ENCODE measurements at regions not wholly inside any gene's neighbourhood (a gene's known extent, or its start where the extent isn't known, plus 50 kb on each side); places are given as distances from the start of the nearest gene placed in this dataset.
"Not testable (repeated sequence)": the region's sequence is repeated elsewhere in the genome, so short reads cannot be mapped to it uniquely, and the experiment has no call there.

DNA sequence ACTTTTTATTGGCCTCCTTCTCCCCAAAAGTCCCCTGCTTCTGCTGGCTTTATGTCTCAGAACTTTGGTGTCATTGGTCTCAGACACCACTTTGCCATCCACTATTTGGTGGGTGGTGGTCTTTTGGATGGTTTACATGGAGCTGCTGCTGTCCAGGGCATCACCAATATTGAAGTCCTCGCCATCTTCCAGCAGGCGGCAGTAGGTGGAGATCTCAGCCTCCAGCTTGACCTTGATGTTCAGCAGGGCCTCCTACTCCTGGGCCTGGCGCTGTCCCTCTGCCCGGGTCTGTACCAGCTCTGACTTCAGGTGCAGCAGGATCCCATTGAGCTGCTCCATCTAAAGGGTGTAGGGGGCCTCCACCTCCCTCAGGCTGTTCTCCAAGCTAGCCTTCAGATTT lies 148.4 kb upstream of the FOXA2 start:
- Mint-ChIP-seq H3K4me3 (no peak overlapping the region), H3K36me3 (no peaks in the 10 kb centered on the region), H3K27ac (no peak overlapping the region), H3K4me1 (no peaks in the 10 kb centered on the region), H3K9me3 (peaks cover 0 to 5% (median 4%) of the 10 kb centered on the region in 5 donors), H3K27me3 (peaks cover 0 to 3% of the 10 kb centered on the region in 2 donors)
- Histone ChIP-seq H3K36me3 (ENCODE audit: insufficient read depth, low read length) (no peaks in the 10 kb centered on the region), H3K9me3 (ENCODE audit: low read length) (no peaks in the 10 kb centered on the region), H3K27me3 (ENCODE audit: insufficient read depth, low read length, poor library complexity, severe bottlenecking) (no peaks in the 10 kb centered on the region), H3K27ac (ENCODE audit: low read depth, low read length) (no peak overlapping the region), H3K4me3 (ENCODE audit: low read length) (no peak overlapping the region), H3K4me1 (ENCODE audit: insufficient read depth, low read length) (no peaks in the 10 kb centered on the region)
- DNase-seq, result no peak
- ChIA-PET CTCF (no interaction called here), POLR2A (no interaction called here)

DNA sequence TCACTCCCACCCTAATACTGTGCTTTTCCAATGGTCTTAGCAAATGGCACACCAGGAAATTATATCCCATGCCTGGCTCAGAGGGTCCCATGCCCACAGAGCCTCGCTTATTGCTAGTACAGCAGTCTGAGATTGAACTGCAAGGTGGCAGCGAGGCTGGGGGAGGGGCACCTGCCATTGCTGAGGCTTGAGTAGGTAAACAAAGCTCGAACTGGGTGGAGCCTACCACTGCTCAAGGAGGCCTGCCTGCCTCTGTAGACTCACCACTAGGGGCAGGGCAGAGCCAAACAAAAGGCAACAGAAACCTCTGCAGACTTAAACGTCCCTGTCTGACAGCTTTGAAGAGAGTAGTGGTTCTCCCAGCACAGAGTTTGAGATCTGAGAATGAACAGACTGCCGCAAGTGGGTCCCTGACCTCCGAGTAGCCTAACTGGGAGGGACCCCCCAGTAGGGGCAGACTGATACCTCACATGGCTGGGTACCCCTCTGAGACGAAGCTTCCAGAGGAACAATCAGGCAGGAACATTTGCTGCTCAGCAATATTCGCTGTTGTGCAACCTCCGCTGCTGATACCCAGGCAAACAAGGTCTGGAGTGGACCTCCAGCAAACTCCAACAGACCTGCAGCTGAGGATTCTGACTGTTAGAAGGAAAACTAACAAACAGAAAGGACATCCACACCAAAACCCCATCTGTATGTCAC lies 150.7 kb upstream of the FOXA2 start:
- H3K27me3 Mint-ChIP-seq; H3K4me3 ChIP-seq (ENCODE audit: low read length); H3K9me3 Mint-ChIP-seq; CTCF ChIA-PET; H3K36me3 ChIP-seq (ENCODE audit: insufficient read depth, low read length); POLR2A ChIA-PET; H3K4me1 Mint-ChIP-seq; H3K27me3 ChIP-seq (ENCODE audit: insufficient read depth, low read length, poor library complexity, severe bottlenecking); H3K9me3 ChIP-seq (ENCODE audit: low read length); H3K4me1 ChIP-seq (ENCODE audit: insufficient read depth, low read length); H3K36me3 Mint-ChIP-seq; H3K27ac Mint-ChIP-seq; DNase-seq; H3K27ac ChIP-seq (ENCODE audit: low read depth, low read length); H3K4me3 Mint-ChIP-seq: not testable (repeated sequence)

DNA sequence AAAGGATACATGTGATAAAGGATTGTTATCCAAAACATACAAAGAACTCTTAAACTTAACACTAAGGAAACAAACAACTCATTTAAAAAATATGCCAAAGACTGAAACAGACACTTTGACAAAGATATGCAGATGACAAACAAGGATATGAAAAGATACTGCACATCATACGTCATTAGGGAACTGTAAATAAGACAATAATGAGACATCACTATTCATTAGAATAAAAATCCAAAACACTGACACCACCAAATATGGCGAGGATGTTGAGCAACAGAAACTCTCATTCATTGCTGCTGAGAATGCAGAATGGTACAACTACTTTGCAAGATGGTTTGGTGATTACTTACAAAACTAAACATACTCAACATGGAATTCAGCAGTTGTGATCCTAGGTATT lies 156.5 kb upstream of the FOXA2 start:
- CTCF ChIA-PET, result no interaction called here
- H3K9me3 Mint-ChIP-seq, result peaks cover 0 to 5% (median under 1%) of the 10 kb centered on the region in 5 donors
- DNase-seq, result no peak
- peaks cover 0 to under 1% of the 10 kb centered on the region in 2 donors for H3K27me3 Mint-ChIP-seq
- no peaks in the 10 kb centered on the region for H3K27me3 ChIP-seq (ENCODE audit: insufficient read depth, low read length, poor library complexity, severe bottlenecking)
- no peaks in the 10 kb centered on the region for H3K4me1 Mint-ChIP-seq
- POLR2A ChIA-PET, result no interaction called here
- H3K4me3 ChIP-seq (ENCODE audit: low read length), result no peak overlapping the region
- H3K36me3 ChIP-seq (ENCODE audit: insufficient read depth, low read length), result no peaks in the 10 kb centered on the region
- no peak overlapping the region for H3K27ac Mint-ChIP-seq
- H3K9me3 ChIP-seq (ENCODE audit: low read length), result no peaks in the 10 kb centered on the region
- no peak overlapping the region for H3K27ac ChIP-seq (ENCODE audit: low read depth, low read length)
- H3K36me3 Mint-ChIP-seq, result no peaks in the 10 kb centered on the region
- H3K4me3 Mint-ChIP-seq, result no peak overlapping the region
- H3K4me1 ChIP-seq (ENCODE audit: insufficient read depth, low read length), result no peaks in the 10 kb centered on the region

DNA sequence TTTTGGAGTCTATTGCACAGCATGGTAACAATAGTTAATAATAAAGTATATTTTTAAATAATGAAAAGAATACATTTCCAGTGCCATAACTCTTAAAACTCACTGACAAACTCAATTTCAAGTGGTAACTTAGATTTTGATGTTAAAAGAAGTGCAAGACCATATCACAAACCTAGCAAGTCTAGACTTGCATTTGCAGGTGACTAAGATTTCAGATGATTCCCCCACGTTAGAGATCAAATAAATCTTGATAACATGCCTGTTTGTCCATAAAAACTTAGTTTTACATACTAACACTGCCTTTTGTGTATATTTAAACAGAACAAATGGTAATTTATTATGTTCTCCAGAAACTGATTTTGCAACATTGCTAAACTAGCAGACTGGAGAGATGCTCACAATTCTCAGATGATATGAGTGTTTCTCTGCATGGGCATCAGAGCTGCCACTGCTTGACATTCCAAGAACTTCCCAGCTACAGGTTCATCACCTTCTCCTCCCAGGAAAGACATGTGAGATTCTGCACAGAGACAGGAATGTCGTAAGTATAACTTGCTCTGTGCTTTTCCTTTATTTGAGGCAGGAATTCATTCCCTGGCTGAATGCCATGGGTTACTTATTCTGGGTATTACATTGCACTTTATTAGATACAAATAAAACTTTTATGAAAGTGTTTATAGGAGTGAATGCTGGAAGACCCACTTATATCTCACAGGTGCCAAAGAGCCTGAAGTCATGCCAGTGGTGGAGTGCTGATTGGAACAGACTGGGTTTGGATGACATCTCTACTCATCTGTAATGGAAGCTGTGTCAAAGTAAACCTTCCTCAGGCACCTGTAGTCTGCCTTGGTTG lies 160.2 kb upstream of the FOXA2 start:
- H3K4me1 ChIP-seq (ENCODE audit: insufficient read depth, low read length), result no peaks in the 10 kb centered on the region
- POLR2A ChIA-PET, result no interaction called here
- no peak for DNase-seq
- CTCF ChIA-PET, result no interaction called here
- H3K27me3 Mint-ChIP-seq, result no peaks in the 10 kb centered on the region
- peaks cover 0 to 7% (median 3%) of the 10 kb centered on the region in 5 donors for H3K9me3 Mint-ChIP-seq
- no peaks in the 10 kb centered on the region for H3K4me1 Mint-ChIP-seq
- H3K4me3 ChIP-seq (ENCODE audit: low read length), result no peak overlapping the region
- H3K9me3 ChIP-seq (ENCODE audit: low read length), result no peaks in the 10 kb centered on the region
- H3K4me3 Mint-ChIP-seq, result no peak overlapping the region
- no peaks in the 10 kb centered on the region for H3K27me3 ChIP-seq (ENCODE audit: insufficient read depth, low read length, poor library complexity, severe bottlenecking)
- peaks cover 0 to 1% (median 0%) of the 10 kb centered on the region in 3 donors for H3K36me3 Mint-ChIP-seq
- H3K27ac ChIP-seq (ENCODE audit: low read depth, low read length), result no peak overlapping the region
- H3K36me3 ChIP-seq (ENCODE audit: insufficient read depth, low read length), result no peaks in the 10 kb centered on the region
- H3K27ac Mint-ChIP-seq, result no peak overlapping the region

DNA sequence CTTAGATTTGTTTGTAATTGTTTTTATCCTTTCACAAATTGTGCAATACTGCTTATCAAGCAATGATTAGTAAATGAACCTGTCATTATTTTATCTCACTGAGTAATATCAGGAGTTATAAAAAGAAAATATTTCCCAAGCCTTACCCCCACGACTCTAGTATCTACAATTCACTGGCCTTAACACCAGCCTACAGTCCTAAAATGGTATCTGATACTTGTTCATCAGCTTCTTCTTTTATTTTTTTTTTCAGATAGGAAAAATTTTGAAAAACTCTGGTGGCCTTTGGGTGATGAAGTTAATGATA lies 160.8 kb upstream of the FOXA2 start:
- H3K27ac Mint-ChIP-seq, result no peak overlapping the region
- no peaks in the 10 kb centered on the region for H3K4me1 Mint-ChIP-seq
- no peak for DNase-seq
- Histone ChIP-seq H3K9me3 (ENCODE audit: low read length) (no peaks in the 10 kb centered on the region), H3K4me1 (ENCODE audit: insufficient read depth, low read length) (no peaks in the 10 kb centered on the region), H3K27me3 (ENCODE audit: insufficient read depth, low read length, poor library complexity, severe bottlenecking) (no peaks in the 10 kb centered on the region), H3K27ac (ENCODE audit: low read depth, low read length) (no peak overlapping the region), H3K4me3 (ENCODE audit: low read length) (no peak overlapping the region), H3K36me3 (ENCODE audit: insufficient read depth, low read length) (no peaks in the 10 kb centered on the region)
- POLR2A ChIA-PET, result no interaction called here
- CTCF ChIA-PET, result no interaction called here
- peaks cover 0 to 1% (median 0%) of the 10 kb centered on the region in 3 donors for H3K36me3 Mint-ChIP-seq
- H3K27me3 Mint-ChIP-seq, result no peaks in the 10 kb centered on the region
- H3K9me3 Mint-ChIP-seq, result peaks cover 0 to 7% (median 3%) of the 10 kb centered on the region in 5 donors
- no peak overlapping the region for H3K4me3 Mint-ChIP-seq

DNA sequence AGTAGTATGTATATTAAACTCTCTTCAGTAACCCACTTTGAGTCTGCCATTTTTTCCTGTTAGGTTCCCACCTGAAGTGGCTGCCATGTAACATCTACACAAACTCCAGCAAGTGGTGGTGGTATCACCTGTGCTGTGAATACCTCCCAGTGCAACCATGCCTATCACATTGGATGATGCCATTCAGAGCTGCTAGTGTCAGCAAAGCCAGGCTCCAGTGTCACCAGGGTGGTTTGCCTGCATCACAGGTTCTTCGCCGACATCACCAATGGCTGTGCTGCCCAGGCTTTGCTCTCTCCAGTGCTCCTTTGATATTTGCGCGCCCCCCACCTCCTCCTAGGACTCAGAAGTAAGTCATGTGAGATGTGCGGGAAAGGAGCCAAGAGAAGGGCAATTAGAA lies 162.6 kb upstream of the FOXA2 start:
- no peak overlapping the region for H3K27ac Mint-ChIP-seq
- H3K4me3 Mint-ChIP-seq, result no peak overlapping the region
- CTCF ChIA-PET, result no interaction called here
- H3K27me3 Mint-ChIP-seq, result no peaks in the 10 kb centered on the region
- no peaks in the 10 kb centered on the region for H3K27me3 ChIP-seq (ENCODE audit: insufficient read depth, low read length, poor library complexity, severe bottlenecking)
- POLR2A ChIA-PET, result no interaction called here
- no peak overlapping the region for H3K4me3 ChIP-seq (ENCODE audit: low read length)
- no peak for DNase-seq
- no peaks in the 10 kb centered on the region for H3K9me3 ChIP-seq (ENCODE audit: low read length)
- peaks cover 0 to 7% (median 3%) of the 10 kb centered on the region in 5 donors for H3K9me3 Mint-ChIP-seq
- peaks cover 0 to 1% (median 0%) of the 10 kb centered on the region in 3 donors for H3K36me3 Mint-ChIP-seq
- no peaks in the 10 kb centered on the region for H3K4me1 ChIP-seq (ENCODE audit: insufficient read depth, low read length)
- no peaks in the 10 kb centered on the region for H3K4me1 Mint-ChIP-seq
- no peaks in the 10 kb centered on the region for H3K36me3 ChIP-seq (ENCODE audit: insufficient read depth, low read length)
- no peak overlapping the region for H3K27ac ChIP-seq (ENCODE audit: low read depth, low read length)

DNA sequence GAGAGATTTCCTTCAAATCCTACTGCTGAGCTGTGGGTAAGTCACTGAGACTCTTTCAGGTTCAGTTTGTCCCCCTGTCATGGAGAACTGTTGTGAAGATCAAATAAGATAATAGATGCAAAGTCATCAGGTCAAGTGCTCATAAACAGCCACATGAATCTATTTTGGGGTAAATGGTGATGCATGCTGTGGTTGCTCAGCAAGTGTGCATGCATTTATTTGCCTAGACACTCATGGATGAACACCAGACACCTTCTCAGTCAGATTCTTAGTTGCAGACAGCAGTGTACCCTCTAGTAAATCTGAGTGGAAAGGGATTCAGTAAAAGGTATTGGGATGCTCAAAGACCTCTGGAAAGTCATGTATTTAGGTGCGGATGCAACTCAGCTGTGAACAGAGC lies 168.0 kb upstream of the FOXA2 start:
- H3K36me3 ChIP-seq (ENCODE audit: insufficient read depth, low read length), result no peaks in the 10 kb centered on the region
- no peaks in the 10 kb centered on the region for H3K27me3 Mint-ChIP-seq
- no peak for DNase-seq
- no peaks in the 10 kb centered on the region for H3K9me3 ChIP-seq (ENCODE audit: low read length)
- H3K4me1 Mint-ChIP-seq, result no peaks in the 10 kb centered on the region
- H3K4me1 ChIP-seq (ENCODE audit: insufficient read depth, low read length), result no peaks in the 10 kb centered on the region
- peaks cover 0 to 1% (median 0%) of the 10 kb centered on the region in 3 donors for H3K36me3 Mint-ChIP-seq
- H3K9me3 Mint-ChIP-seq, result peaks cover 0 to 7% (median 0%) of the 10 kb centered on the region in 5 donors
- no peak overlapping the region for H3K27ac ChIP-seq (ENCODE audit: low read depth, low read length)
- POLR2A ChIA-PET, result no interaction called here
- H3K27ac Mint-ChIP-seq, result no peak overlapping the region
- CTCF ChIA-PET, result no interaction called here
- H3K4me3 Mint-ChIP-seq, result no peak overlapping the region
- H3K27me3 ChIP-seq (ENCODE audit: insufficient read depth, low read length, poor library complexity, severe bottlenecking), result no peaks in the 10 kb centered on the region
- H3K4me3 ChIP-seq (ENCODE audit: low read length), result no peak overlapping the region

DNA sequence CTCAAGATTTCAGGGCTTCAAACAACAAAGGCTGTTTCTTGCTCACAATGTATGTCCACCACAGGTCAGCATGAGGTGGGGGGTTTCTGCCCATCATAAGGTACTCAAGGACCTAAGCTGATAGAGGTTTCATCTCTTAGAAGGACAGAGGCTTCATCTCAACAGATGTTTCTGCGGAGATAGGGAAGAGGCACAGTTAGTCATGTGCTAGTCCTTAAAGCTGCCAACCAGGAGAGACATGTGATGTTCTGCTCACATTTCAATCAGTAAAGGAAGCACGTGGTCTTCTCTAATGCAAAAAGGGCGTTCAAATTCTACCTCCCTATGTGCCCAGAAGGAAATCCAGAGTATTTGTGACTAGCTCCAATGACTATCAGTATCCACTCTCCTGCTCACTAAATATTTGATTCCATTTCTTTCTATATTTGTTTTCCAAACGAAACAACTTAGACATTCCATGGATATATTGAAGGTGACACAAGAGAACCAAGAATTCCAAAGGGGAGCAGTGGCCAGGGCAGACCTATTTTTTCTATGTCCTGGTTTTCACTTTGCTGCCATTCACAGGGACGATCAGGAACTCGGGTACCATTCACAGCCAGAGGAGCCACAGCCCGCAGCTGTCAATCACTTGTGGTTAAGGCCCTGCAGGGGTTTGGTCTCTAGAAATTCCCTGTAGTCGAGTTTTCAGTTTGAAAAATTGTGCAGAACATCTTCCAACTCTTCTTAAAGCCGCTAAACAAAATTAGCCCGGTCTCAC lies 173.2 kb upstream of the FOXA2 start:
- no peaks in the 10 kb centered on the region for H3K27me3 ChIP-seq (ENCODE audit: insufficient read depth, low read length, poor library complexity, severe bottlenecking)
- H3K27ac ChIP-seq (ENCODE audit: low read depth, low read length), result no peak overlapping the region
- no peaks in the 10 kb centered on the region for H3K4me1 ChIP-seq (ENCODE audit: insufficient read depth, low read length)
- H3K36me3 ChIP-seq (ENCODE audit: insufficient read depth, low read length), result no peaks in the 10 kb centered on the region
- CTCF ChIA-PET, result interaction anchor here (1.3 kb wide), 1 partner anchor 9 kb away, joined by 3 read pairs; no protein-coding TSS in a partner anchor
- no peaks in the 10 kb centered on the region for H3K36me3 Mint-ChIP-seq
- POLR2A ChIA-PET, result no interaction called here
- no peaks in the 10 kb centered on the region for H3K27me3 Mint-ChIP-seq
- no peak overlapping the region for H3K4me3 Mint-ChIP-seq
- no peaks in the 10 kb centered on the region for H3K4me1 Mint-ChIP-seq
- H3K27ac Mint-ChIP-seq, result no peak overlapping the region
- H3K4me3 ChIP-seq (ENCODE audit: low read length), result no peak overlapping the region
- H3K9me3 ChIP-seq (ENCODE audit: low read length), result no peaks in the 10 kb centered on the region
- peaks cover 3 to 8% (median 5%) of the 10 kb centered on the region in 5 donors for H3K9me3 Mint-ChIP-seq
- DNase-seq, result no peak
